GM12878 (cell line): ENCODE measurements at regions not wholly inside any gene's neighbourhood (a gene's known extent, or its start where the extent isn't known, plus 50 kb on each side); places are given as distances from the start of the nearest gene placed in this dataset.

ENCODE experiments used
- ATAC-seq: fragments of 200-7000 bp; cut with Tn5 transposase; 3 replicates; pipeline ENCODE4 v1.9.1; 2020; ENCODE audit warnings: mild to moderate bottlenecking, moderate library complexity
- BruUV-seq: library from RNA; stranded (reverse); fragments of 400-500 nt; replicated peaks from 2 replicates; lab custom pipeline; 2021; lab: Mats Ljungman, UMichigan
- CTCF ChIA-PET: fragments of 300-600 bp; sonication (Branson Sonifier 250); formaldehyde crosslinking; extraction: SDS; loops from one replicate; lab custom pipeline; 2021; ENCODE audit warnings: inconsistent platforms; lab: Yijun Ruan, JAX
- POLR2A ChIA-PET: fragments of 350-600 bp; formaldehyde crosslinking; extraction: SDS; loops from one replicate; lab custom pipeline; 2021; ENCODE audit warnings: inconsistent platforms; lab: Charles Lee
- RAD21 ChIA-PET: fragments of 300-600 bp; sonication (Branson Sonifier 250); formaldehyde crosslinking; loops from one replicate; lab custom pipeline; 2023; ENCODE audit warnings: antibody characterized with exemption; ENCODE audit not compliant: unreplicated experiment; lab: Charles Lee
- SMC1A ChIA-PET: fragments of 300-600 bp; sonication (Branson Sonifier 250); formaldehyde crosslinking; loops from one replicate; lab custom pipeline; 2023; ENCODE audit not compliant: unreplicated experiment, uncharacterized antibody; lab: Charles Lee
- DNase-seq: peaks from one replicate; pipeline ENCODE4 v3.0.0-alpha.2; 2011; ENCODE audit warnings: low read depth, low spot score
- FAIRE-seq: peaks from 3 replicates; lab custom pipeline; 2011; peaks lifted over from hg19 to GRCh38; lab: Jason Lieb, UNC
- H2AFZ ChIP-seq: 2 replicates; pipeline ENCODE4 v1.6.0; 2011; ENCODE audit warnings: low read depth, low read length, control low read depth; ENCODE audit not compliant: control insufficient read depth
- H3K27ac ChIP-seq: 2 replicates; pipeline ENCODE4 v1.5.1; 2011; ENCODE audit warnings: control low read depth; ENCODE audit not compliant: control insufficient read depth, insufficient read depth
- H3K27me3 ChIP-seq, 2 experiments: replicated peaks in 1 of 2; 2 replicates each; pipeline versions ENCODE4 v1.6.0 to v1.6.1; 2011; ENCODE audit warnings: low read length in 1 of 2; ENCODE audit not compliant: control insufficient read depth in 2 of 2, insufficient read depth in 2 of 2
- H3K36me3 ChIP-seq, 2 experiments: 2 replicates each; pipeline ENCODE4 v1.5.1; 2011; ENCODE audit warnings: low read length in 1 of 2; ENCODE audit not compliant: control insufficient read depth in 2 of 2, insufficient read depth in 2 of 2
- H3K4me1 ChIP-seq: 2 replicates; pipeline ENCODE4 v1.6.1; 2011; ENCODE audit warnings: mild to moderate bottlenecking, low read length, moderate library complexity, mixed read lengths; ENCODE audit not compliant: control insufficient read depth, insufficient read depth
- H3K4me2 ChIP-seq: 2 replicates; pipeline ENCODE4 v1.6.0; 2011; ENCODE audit warnings: control low read depth; ENCODE audit not compliant: control insufficient read depth, insufficient read depth
- H3K4me3 ChIP-seq: fragments of 200-600 bp; sonication (generic); 2 replicates; pipeline ENCODE4 v1.5.1; 2016
- H3K79me2 ChIP-seq: 2 replicates; pipeline ENCODE4 v1.6.0; 2011; ENCODE audit warnings: low read length; ENCODE audit not compliant: control insufficient read depth, insufficient read depth
- H3K9ac ChIP-seq: 2 replicates; pipeline ENCODE4 v1.8.0; 2011; ENCODE audit warnings: low read length, control low read depth, mixed read lengths; ENCODE audit not compliant: control insufficient read depth, insufficient read depth
- H3K9me3 ChIP-seq: replicated peaks from 3 replicates; pipeline ENCODE4 v1.5.1; 2011; ENCODE audit warnings: mild to moderate bottlenecking, low read length; ENCODE audit not compliant: control insufficient read depth, insufficient read depth
- H4K20me1 ChIP-seq: 2 replicates; pipeline ENCODE4 v1.6.0; 2011; ENCODE audit not compliant: control insufficient read depth, insufficient read depth
- BCLAF1 ChIP-seq: fragments of 450-650 bp; IDR thresholded peaks from 2 replicates; pipeline ENCODE4 v1.6.1; 2017; ENCODE audit warnings: antibody characterized with exemption, mild to moderate bottlenecking, moderate library complexity
- CEBPZ ChIP-seq: fragments of 150-350 bp; IDR thresholded peaks from 2 replicates; pipeline ENCODE4 v1.6.1; 2016; ENCODE audit warnings: low read depth, low read length
- IKZF1 ChIP-seq: fragments of 450-650 bp; conservative IDR thresholded peaks from 2 replicates; pipeline ENCODE4 v1.6.1; 2017; ENCODE audit warnings: antibody characterized with exemption, mild to moderate bottlenecking
- MYB ChIP-seq: fragments of 150-350 bp; IDR thresholded peaks from 2 replicates; pipeline ENCODE4 v1.6.1; 2014; ENCODE audit warnings: mild to moderate bottlenecking, low read depth, low read length, borderline replicate concordance
- NRF1 ChIP-seq: conservative IDR thresholded peaks from 2 replicates; pipeline ENCODE4 v1.6.1; 2011; ENCODE audit warnings: mild to moderate bottlenecking, low read depth, low read length, improper control_type of control experiment
- WGBS: methylation state at CpG from one replicate; pipeline ENCODE4 v1.1.6; 2016; ENCODE audit warnings: low lambda C conversion rate; ENCODE audit not compliant: insufficient replicate concordance, insufficient coverage; ENCODE audit errors: missing lambda C conversion rate; 5-methylcytosine and 5-hydroxymethylcytosine counted together
- in situ Hi-C: fragments of 300-500 bp; cut with MboI; formaldehyde crosslinking; loops from 9 replicates; pipeline ENCODE4 v1.14.3; 2018; ENCODE audit warnings: mixed read lengths
- intact Hi-C: fragments of 100-400 bp; cut with micrococcal nuclease; formaldehyde crosslinking; loops from one replicate; pipeline ENCODE4 v1.14.2; 2022; ENCODE audit not compliant: unreplicated experiment

GRCh38 chr10:128963211-128964099, 503.6 kb upstream of the MGMT start:
- ATAC-seq (no peak), DNase-seq (no peak), FAIRE-seq (no peak)
- POLR2A ChIA-PET = no interaction called here
- SMC1A ChIA-PET = no interaction called here
- Histone ChIP-seq H3K4me2 (no peak overlapping the region), H2AFZ (no peak overlapping the region), H4K20me1 (no peaks in the 10 kb centered on the region), H3K27me3 (no peaks in the 10 kb centered on the region), H3K36me3 (no peaks in the 10 kb centered on the region), H3K79me2 (no peaks in the 10 kb centered on the region), H3K4me1 (no peaks in the 10 kb centered on the region), H3K27ac (no peak overlapping the region), H3K9me3 (no peaks in the 10 kb centered on the region), H3K4me3 (no peak overlapping the region), H3K9ac (no peak overlapping the region)
- intact Hi-C loops (no loop called here), in situ Hi-C loops (no loop called here)
- 34% methylated on average over 12 of the region's 12 CpGs for whole genome bisulfite sequencing
- no TSS peak for BruUV-seq
- no peak for TF ChIP-seq IKZF1
- no peak for TF ChIP-seq MYB
- no peak for TF ChIP-seq NRF1
- TF ChIP-seq BCLAF1 = no peak
- no peak for TF ChIP-seq CEBPZ
- TF ChIP-seq, all 136 proteins: peak for 0
- ChIA-PET RAD21 (no interaction called here), CTCF (no interaction called here)
